HUDEP-2 (cell line): ENCODE measurements at regions not wholly inside any gene's neighbourhood (a gene's known extent, or its start where the extent isn't known, plus 50 kb on each side); places are given as distances from the start of the nearest gene placed in this dataset.
A peak's percentile ranks its signal among the peaks of the same experiment; 100 is the strongest.

ENCODE experiments used
- DNase-seq, 76 experiments: peaks; one replicate each; lab custom pipeline; 2025; ENCODE audit not compliant: unreplicated experiment in 76 of 76; lab: John Stamatoyannopoulos, UW

DNA sequence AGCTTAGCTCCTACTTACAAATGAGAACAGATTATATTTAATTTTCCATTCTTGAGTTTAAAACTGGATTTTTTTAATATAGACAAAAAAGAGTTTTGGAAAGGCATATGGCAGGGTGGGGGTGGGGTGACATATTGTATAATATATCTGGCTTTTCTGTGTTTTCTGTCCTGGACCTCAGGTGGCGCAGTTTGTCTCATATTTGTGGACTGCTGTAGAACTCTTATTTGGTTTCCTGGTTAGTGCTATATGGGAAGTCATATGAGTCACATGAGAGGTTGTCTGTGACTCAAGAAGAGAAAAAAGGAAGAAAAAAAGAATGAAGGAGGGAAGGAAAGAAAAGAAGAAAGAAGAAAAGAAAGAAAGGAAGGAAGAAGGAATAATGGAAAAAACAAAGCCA lies 131.8 kb downstream of the CLVS2 start:
- peak in 4 of 76 experiments; percentile 13 to 29 (median 17) for DNase-seq

DNA sequence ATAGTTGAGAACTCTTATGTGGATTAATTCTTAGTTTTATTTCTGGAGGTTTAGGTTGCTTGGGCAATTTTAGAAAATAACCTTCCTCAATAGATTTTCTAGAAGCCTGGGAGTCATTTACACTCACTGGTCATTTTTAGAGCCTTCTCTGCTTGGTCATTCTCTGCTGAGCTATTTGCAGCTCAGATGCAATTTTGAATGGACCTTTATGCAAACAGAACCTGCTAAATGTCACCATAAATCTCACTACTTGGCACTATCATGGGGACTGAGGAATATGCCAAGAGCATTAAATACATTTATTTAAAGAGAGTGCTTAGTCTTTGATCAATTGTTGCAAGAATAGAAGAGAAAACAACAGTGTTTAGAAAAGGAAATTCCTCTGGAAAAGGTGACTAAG lies 154.0 kb downstream of the CLVS2 start:
- no peak for DNase-seq

DNA sequence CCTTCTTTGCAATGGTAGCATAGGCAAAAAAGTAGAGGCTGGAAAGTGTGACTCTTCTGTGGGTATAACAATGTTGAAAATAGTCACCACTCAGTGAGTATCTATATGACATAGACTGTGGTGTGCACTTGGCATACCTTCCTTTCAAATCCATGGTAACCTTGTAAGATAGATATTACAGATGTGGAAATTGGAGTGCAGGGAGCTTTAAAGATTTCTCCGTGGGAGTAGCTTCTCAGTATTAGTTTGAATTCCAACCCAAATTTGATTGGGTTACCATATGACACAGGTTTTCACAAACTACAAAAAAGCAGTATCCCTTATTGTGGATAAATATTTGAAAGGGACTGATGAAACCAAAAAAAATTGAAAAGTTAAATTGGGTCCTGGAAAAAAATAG lies 163.8 kb downstream of the CLVS2 start:
- DNase-seq: no peak
